ENCODE measurements at regions not wholly inside any gene's neighbourhood (a gene's known extent, or its start where the extent isn't known, plus 50 kb on each side); places are given as distances from the start of the nearest gene placed in this dataset.

GRCh38 chr4:122313006-122313646 lies 65.7 kb upstream of the ADAD1 start:
- TF ChIP-seq EZH2phosphoT487 (IDR thresholded peaks at IDR 0.05; ENCODE audit: low read depth, severe bottlenecking, unreplicated experiment) (no peak), EZH2 (IDR thresholded peaks at IDR 0.05; ENCODE audit: borderline replicate concordance) (no peak)
- TF ChIP-seq, protein P1, sequence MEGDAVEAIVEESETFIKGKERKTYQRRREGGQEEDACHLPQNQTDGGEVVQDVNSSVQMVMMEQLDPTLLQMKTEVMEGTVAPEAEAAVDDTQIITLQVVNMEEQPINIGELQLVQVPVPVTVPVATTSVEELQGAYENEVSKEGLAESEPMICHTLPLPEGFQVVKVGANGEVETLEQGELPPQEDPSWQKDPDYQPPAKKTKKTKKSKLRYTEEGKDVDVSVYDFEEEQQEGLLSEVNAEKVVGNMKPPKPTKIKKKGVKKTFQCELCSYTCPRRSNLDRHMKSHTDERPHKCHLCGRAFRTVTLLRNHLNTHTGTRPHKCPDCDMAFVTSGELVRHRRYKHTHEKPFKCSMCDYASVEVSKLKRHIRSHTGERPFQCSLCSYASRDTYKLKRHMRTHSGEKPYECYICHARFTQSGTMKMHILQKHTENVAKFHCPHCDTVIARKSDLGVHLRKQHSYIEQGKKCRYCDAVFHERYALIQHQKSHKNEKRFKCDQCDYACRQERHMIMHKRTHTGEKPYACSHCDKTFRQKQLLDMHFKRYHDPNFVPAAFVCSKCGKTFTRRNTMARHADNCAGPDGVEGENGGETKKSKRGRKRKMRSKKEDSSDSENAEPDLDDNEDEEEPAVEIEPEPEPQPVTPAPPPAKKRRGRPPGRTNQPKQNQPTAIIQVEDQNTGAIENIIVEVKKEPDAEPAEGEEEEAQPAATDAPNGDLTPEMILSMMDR (IDR thresholded peaks at IDR 0.05; ENCODE audit: poor library complexity), result no peak
- Histone ChIP-seq H3K9me3 (ENCODE audit: low read depth) (no peaks in the 10 kb centered on the region), H3K9me2 (replicated peaks; ENCODE audit: insufficient read depth) (no peaks in the 10 kb centered on the region), H3K4me1 (ENCODE audit: insufficient read depth) (no peaks in the 10 kb centered on the region), H2AFZ (no peak overlapping the region), H3K4me3 (no peak overlapping the region), H3K27ac (no peak overlapping the region), H3K4me2 (no peak overlapping the region), H3K79me2 (no peaks in the 10 kb centered on the region), H3K27me3 (no peaks in the 10 kb centered on the region), H4K20me1 (ENCODE audit: insufficient read depth, poor library complexity, severe bottlenecking) (no peaks in the 10 kb centered on the region), H3K36me3 (replicated peaks; ENCODE audit: insufficient read depth, low read depth) (no peaks in the 10 kb centered on the region)
- 100% methylated on average over 1 of the region's 1 CpG for WGBS (ENCODE audit: low lambda C conversion rate, missing lambda C conversion rate)
- DNase-seq (ENCODE audit: low spot score), result no peak

DNA sequence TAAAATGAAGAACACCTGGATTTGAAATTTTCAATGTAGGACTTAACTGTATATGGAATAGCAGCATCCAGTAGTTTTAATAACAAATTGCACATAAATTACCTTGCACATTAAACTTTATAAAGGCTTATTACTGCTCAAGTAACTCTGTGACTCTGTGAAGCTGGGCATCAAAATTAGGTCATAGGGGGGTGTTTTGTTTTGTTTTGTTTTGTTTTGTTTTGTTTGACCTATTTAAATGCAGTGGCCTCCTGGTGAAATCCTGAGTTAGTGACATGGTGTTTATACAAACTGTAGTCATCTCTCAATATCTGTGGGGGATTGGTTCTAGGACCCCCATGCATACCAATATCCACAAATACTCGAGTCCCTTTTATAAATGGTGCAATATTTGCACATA lies 51.9 kb upstream of the ADAD1 start:
- Histone ChIP-seq H3K79me2 (no peaks in the 10 kb centered on the region), H3K27me3 (no peaks in the 10 kb centered on the region), H3K27ac (no peak overlapping the region), H3K9me3 (ENCODE audit: low read depth) (no peaks in the 10 kb centered on the region), H2AFZ (no peak overlapping the region), H3K4me3 (no peak overlapping the region), H3K9me2 (replicated peaks; ENCODE audit: insufficient read depth) (no peaks in the 10 kb centered on the region), H3K36me3 (replicated peaks; ENCODE audit: insufficient read depth, low read depth) (no peaks in the 10 kb centered on the region), H3K4me1 (ENCODE audit: insufficient read depth) (no peaks in the 10 kb centered on the region), H3K4me2 (no peak overlapping the region), H4K20me1 (ENCODE audit: insufficient read depth, poor library complexity, severe bottlenecking) (no peaks in the 10 kb centered on the region)
- DNase-seq (ENCODE audit: low spot score), result no peak
- TF ChIP-seq EZH2 (IDR thresholded peaks at IDR 0.05; ENCODE audit: borderline replicate concordance), result no peak
- TF ChIP-seq EZH2phosphoT487 (IDR thresholded peaks at IDR 0.05; ENCODE audit: low read depth, severe bottlenecking, unreplicated experiment), result no peak
- TF ChIP-seq, protein P1 (IDR thresholded peaks at IDR 0.05; ENCODE audit: poor library complexity), result no peak
- WGBS (ENCODE audit: low lambda C conversion rate, missing lambda C conversion rate), result 78% methylated on average over 1 of the region's 1 CpG

- H2AFZ ChIP-seq, result no peak overlapping the region
- 100% methylated on average over 1 of the region's 1 CpG for WGBS (ENCODE audit: low lambda C conversion rate, missing lambda C conversion rate)
- H3K9me2 ChIP-seq (replicated peaks; ENCODE audit: insufficient read depth), result no peaks in the 10 kb centered on the region
- H3K4me3 ChIP-seq, result no peak overlapping the region
- TF ChIP-seq EZH2phosphoT487 (IDR thresholded peaks at IDR 0.05; ENCODE audit: low read depth, severe bottlenecking, unreplicated experiment) (no peak), EZH2 (IDR thresholded peaks at IDR 0.05; ENCODE audit: borderline replicate concordance) (no peak)
- TF ChIP-seq, protein P1 (IDR thresholded peaks at IDR 0.05; ENCODE audit: poor library complexity), result no peak
- no peaks in the 10 kb centered on the region for H3K4me1 ChIP-seq (ENCODE audit: insufficient read depth)
- no peaks in the 10 kb centered on the region for H4K20me1 ChIP-seq (ENCODE audit: insufficient read depth, poor library complexity, severe bottlenecking)
- H3K79me2 ChIP-seq, result no peaks in the 10 kb centered on the region
- H3K4me2 ChIP-seq, result no peak overlapping the region
- no peak overlapping the region for H3K27ac ChIP-seq
- no peak for DNase-seq (ENCODE audit: low spot score)
- no peaks in the 10 kb centered on the region for H3K27me3 ChIP-seq
- no peaks in the 10 kb centered on the region for H3K36me3 ChIP-seq (replicated peaks; ENCODE audit: insufficient read depth, low read depth)
- H3K9me3 ChIP-seq (ENCODE audit: low read depth), result no peaks in the 10 kb centered on the region
These were observed 49.9 kb upstream of the ADAD1 start for GRCh38 chr4:122328893-122329292.
